ENCODE measurements at regions not wholly inside any gene's neighbourhood (a gene's known extent, or its start where the extent isn't known, plus 50 kb on each side); places are given as distances from the start of the nearest gene placed in this dataset.

- TF ChIP-seq EZH2 (IDR thresholded peaks at IDR 0.05; ENCODE audit: insufficient read depth, low read length) = no peak
- TF ChIP-seq, protein P1, sequence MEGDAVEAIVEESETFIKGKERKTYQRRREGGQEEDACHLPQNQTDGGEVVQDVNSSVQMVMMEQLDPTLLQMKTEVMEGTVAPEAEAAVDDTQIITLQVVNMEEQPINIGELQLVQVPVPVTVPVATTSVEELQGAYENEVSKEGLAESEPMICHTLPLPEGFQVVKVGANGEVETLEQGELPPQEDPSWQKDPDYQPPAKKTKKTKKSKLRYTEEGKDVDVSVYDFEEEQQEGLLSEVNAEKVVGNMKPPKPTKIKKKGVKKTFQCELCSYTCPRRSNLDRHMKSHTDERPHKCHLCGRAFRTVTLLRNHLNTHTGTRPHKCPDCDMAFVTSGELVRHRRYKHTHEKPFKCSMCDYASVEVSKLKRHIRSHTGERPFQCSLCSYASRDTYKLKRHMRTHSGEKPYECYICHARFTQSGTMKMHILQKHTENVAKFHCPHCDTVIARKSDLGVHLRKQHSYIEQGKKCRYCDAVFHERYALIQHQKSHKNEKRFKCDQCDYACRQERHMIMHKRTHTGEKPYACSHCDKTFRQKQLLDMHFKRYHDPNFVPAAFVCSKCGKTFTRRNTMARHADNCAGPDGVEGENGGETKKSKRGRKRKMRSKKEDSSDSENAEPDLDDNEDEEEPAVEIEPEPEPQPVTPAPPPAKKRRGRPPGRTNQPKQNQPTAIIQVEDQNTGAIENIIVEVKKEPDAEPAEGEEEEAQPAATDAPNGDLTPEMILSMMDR (IDR thresholded peaks at IDR 0.05; ENCODE audit: insufficient read depth, low read depth, low read length) = no peak
These were observed 827.9 kb downstream of the BCL11B start for GRCh38 chr14:98444077-98444476.

All from astrocyte (in vitro differentiated cells and primary cell).